ENCODE measurements at regions not wholly inside any gene's neighbourhood (a gene's known extent, or its start where the extent isn't known, plus 50 kb on each side); places are given as distances from the start of the nearest gene placed in this dataset.

- Histone ChIP-seq H3K27me3 (ENCODE audit: control insufficient read depth, insufficient read depth, low read length) (no peaks in the 10 kb centered on the region), H3K9me1 (ENCODE audit: insufficient read depth, low read length) (no peaks in the 10 kb centered on the region), H2AFZ (replicated peaks; ENCODE audit: low read length, poor library complexity) (no peak overlapping the region), H3K4me2 (ENCODE audit: low read depth, low read length) (no peak overlapping the region), H2AK5ac (ENCODE audit: low read depth, low read length) (no peak overlapping the region), H3K4me3 (ENCODE audit: insufficient read depth, low read depth, low read length) (no peak overlapping the region), H4K91ac (ENCODE audit: insufficient read depth, low read depth, low read length) (no peak overlapping the region), H4K20me1 (ENCODE audit: insufficient read depth, low read length) (no peaks in the 10 kb centered on the region), H3K23ac (ENCODE audit: low read depth, low read length) (no peak overlapping the region), H3K56ac (ENCODE audit: extremely low read depth, insufficient read depth, low read length) (no peak overlapping the region), H3K36me3 (ENCODE audit: control insufficient read depth, insufficient read depth, low read length) (no peaks in the 10 kb centered on the region), H2BK120ac (ENCODE audit: low read depth, low read length) (no peak overlapping the region), H2AK9ac (replicated peaks; ENCODE audit: low read depth, low read length, poor library complexity) (no peak overlapping the region), H3K18ac (ENCODE audit: low read depth, low read length) (no peak overlapping the region), H2BK15ac (ENCODE audit: low read depth, low read length) (no peak overlapping the region), H3K79me1 (ENCODE audit: low read depth in 1 of 2, low read length in 2 of 2) (no peaks in the 10 kb centered on the region), H3K4me1 (ENCODE audit: control insufficient read depth, insufficient read depth, low read length) (no peaks in the 10 kb centered on the region), H4K8ac (ENCODE audit: low read depth in 2 of 2, low read length in 2 of 2) (no peak overlapping the region), H2BK5ac (ENCODE audit: low read depth, low read length, poor library complexity, severe bottlenecking) (no peak overlapping the region), H3K9me3 (ENCODE audit: control insufficient read depth, insufficient read depth, low read length) (peaks cover 6% of the 10 kb centered on the region; the same call in 1 of the 2 replicates), H3K4ac (ENCODE audit: low read depth, low read length) (no peak overlapping the region), H3K14ac (replicated peaks; ENCODE audit: low read depth, low read length) (no peak overlapping the region), H3K9ac (ENCODE audit: low read depth, low read length) (no peak overlapping the region), H4K5ac (ENCODE audit: low read depth, low read length) (no peak overlapping the region), H3K27ac (ENCODE audit: insufficient read depth, low read length) (no peak overlapping the region), H2BK20ac (ENCODE audit: low read depth, low read length) (no peak overlapping the region)
- POLR2A ChIA-PET (ENCODE audit: unreplicated experiment) = no interaction called here
- dilution Hi-C loops (cut with HindIII; ENCODE audit: low sequenced_read_pairs, unreplicated experiment) = no loop called here
- intact Hi-C loops (cut with micrococcal nuclease) = no loop called here
- no TSS peak for BruUV-seq (replicated peaks)
- TF ChIP-seq MXI1 (IDR thresholded peaks at IDR 0.05; ENCODE audit: borderline replicate concordance, low read depth, low read length) = no peak
- TF ChIP-seq MAFK (IDR thresholded peaks at IDR 0.05; ENCODE audit: low read depth, low read length) = no peak
- no peak for TF ChIP-seq BHLHE40 (IDR thresholded peaks at IDR 0.05; ENCODE audit: low read depth, low read length)
- TF ChIP-seq NFE2L2 (IDR thresholded peaks at IDR 0.05; ENCODE audit: low read depth, low read length) = no peak
- no peak for TF ChIP-seq RCOR1 (IDR thresholded peaks at IDR 0.05; ENCODE audit: insufficient replicate concordance, low read length)
- no peak for TF ChIP-seq CHD1 (IDR thresholded peaks at IDR 0.05; ENCODE audit: low read depth, low read length)
- TF ChIP-seq FOS (IDR thresholded peaks at IDR 0.05; ENCODE audit: low read depth, low read length) = no peak
- TF ChIP-seq MAZ (IDR thresholded peaks at IDR 0.05; ENCODE audit: borderline replicate concordance, low read depth, low read length) = no peak
- TF ChIP-seq POLR2A (IDR thresholded peaks at IDR 0.05; ENCODE audit: low read depth, low read length) = no peak
- no peak for TF ChIP-seq RAD21 (IDR thresholded peaks at IDR 0.05; ENCODE audit: low read length)
- in situ Hi-C loops (cut with MboI; ENCODE audit: low sequenced_read_pairs) = no loop called here
- CTCF ChIA-PET = no interaction called here
- DNase-seq (peak; percentile 25), ATAC-seq (ENCODE audit: low read depth) (no peak)
- 80% methylated on average over 2 of the region's 2 CpGs; no CpG with 5 or more reads in 1 of the 2 experiments for WGBS, 2 experiments (ENCODE audit: extremely low coverage in 2 of 2, insufficient read length in 1 of 2)
These were observed 394.2 kb upstream of the EPHA3 start for GRCh38 chr3:88713233-88713691.

All from IMR-90 (cell line).